ENCODE measurements at regions not wholly inside any gene's neighbourhood (a gene's known extent, or its start where the extent isn't known, plus 50 kb on each side); places are given as distances from the start of the nearest gene placed in this dataset.

GRCh38 chr6:72457738-72458137 is 164.1 kb upstream of the KCNQ5 start:
- H3K4me3 ChIP-seq (ENCODE audit: low read depth in 1 of 2, low read length in 2 of 2), result no peak overlapping the region
- H3K36me3 ChIP-seq (ENCODE audit: insufficient read depth, low read length), result no peaks in the 10 kb centered on the region
- H3K9me3 ChIP-seq (ENCODE audit: insufficient read depth, low read length, severe bottlenecking), result no peaks in the 10 kb centered on the region
- H3K4me2 ChIP-seq (ENCODE audit: insufficient read depth, low read length), result no peak overlapping the region
- ATAC-seq (ENCODE audit: insufficient read depth, low read depth), result no peak
- no peak overlapping the region for H3K9ac ChIP-seq (ENCODE audit: low read depth, low read length)
- no peaks in the 10 kb centered on the region for H3K79me2 ChIP-seq (ENCODE audit: insufficient read depth, low read length)
- no peak overlapping the region for H2AFZ ChIP-seq (ENCODE audit: low read depth, low read length)
- H3K27me3 ChIP-seq (ENCODE audit: insufficient read depth, low read length, poor library complexity), result peaks cover 3% of the 10 kb centered on the region
- H3K27ac ChIP-seq (ENCODE audit: low read length), result no peak overlapping the region
- no peaks in the 10 kb centered on the region for H3K4me1 ChIP-seq (ENCODE audit: insufficient read depth, low read length)
- DNase-seq, result no peak
- TF ChIP-seq CTCF (IDR thresholded peaks at IDR 0.05; ENCODE audit: borderline replicate concordance, extremely low read depth, low read length, poor library complexity, severe bottlenecking) (no peak), EZH2 (IDR thresholded peaks at IDR 0.05; ENCODE audit: borderline replicate concordance, low read depth, low read length, severe bottlenecking) (no peak)
- H4K20me1 ChIP-seq (ENCODE audit: insufficient read depth, low read length), result no peaks in the 10 kb centered on the region

GRCh38 chr6:72458521-72458920 is 163.3 kb upstream of the KCNQ5 start:
- Histone ChIP-seq H3K27ac (ENCODE audit: low read length) (no peak overlapping the region), H3K27me3 (ENCODE audit: insufficient read depth, low read length, poor library complexity) (peaks cover 3% of the 10 kb centered on the region), H3K4me3 (ENCODE audit: low read depth in 1 of 2, low read length in 2 of 2) (no peak overlapping the region), H3K4me1 (ENCODE audit: insufficient read depth, low read length) (no peaks in the 10 kb centered on the region), H3K4me2 (ENCODE audit: insufficient read depth, low read length) (no peak overlapping the region), H3K9ac (ENCODE audit: low read depth, low read length) (no peak overlapping the region), H2AFZ (ENCODE audit: low read depth, low read length) (no peak overlapping the region), H3K36me3 (ENCODE audit: insufficient read depth, low read length) (no peaks in the 10 kb centered on the region), H3K9me3 (ENCODE audit: insufficient read depth, low read length, severe bottlenecking) (no peaks in the 10 kb centered on the region), H3K79me2 (ENCODE audit: insufficient read depth, low read length) (no peaks in the 10 kb centered on the region), H4K20me1 (ENCODE audit: insufficient read depth, low read length) (no peaks in the 10 kb centered on the region)
- DNase-seq, result no peak
- no peak for ATAC-seq (ENCODE audit: insufficient read depth, low read depth)
- TF ChIP-seq CTCF (IDR thresholded peaks at IDR 0.05; ENCODE audit: borderline replicate concordance, extremely low read depth, low read length, poor library complexity, severe bottlenecking) (no peak), EZH2 (IDR thresholded peaks at IDR 0.05; ENCODE audit: borderline replicate concordance, low read depth, low read length, severe bottlenecking) (no peak)

- Histone ChIP-seq H3K9me3 (ENCODE audit: insufficient read depth, low read length, severe bottlenecking) (no peaks in the 10 kb centered on the region), H2AFZ (ENCODE audit: low read depth, low read length) (no peak overlapping the region), H3K79me2 (ENCODE audit: insufficient read depth, low read length) (no peaks in the 10 kb centered on the region), H3K9ac (ENCODE audit: low read depth, low read length) (no peak overlapping the region), H3K4me2 (ENCODE audit: insufficient read depth, low read length) (no peak overlapping the region), H3K27me3 (ENCODE audit: insufficient read depth, low read length, poor library complexity) (peaks cover 3% of the 10 kb centered on the region), H3K27ac (ENCODE audit: low read length) (no peak overlapping the region), H3K4me3 (ENCODE audit: low read depth in 1 of 2, low read length in 2 of 2) (no peak overlapping the region), H4K20me1 (ENCODE audit: insufficient read depth, low read length) (no peaks in the 10 kb centered on the region), H3K36me3 (ENCODE audit: insufficient read depth, low read length) (no peaks in the 10 kb centered on the region), H3K4me1 (ENCODE audit: insufficient read depth, low read length) (no peaks in the 10 kb centered on the region)
- ATAC-seq (ENCODE audit: insufficient read depth, low read depth), result no peak
- TF ChIP-seq EZH2 (IDR thresholded peaks at IDR 0.05; ENCODE audit: borderline replicate concordance, low read depth, low read length, severe bottlenecking), result no peak
- no peak for TF ChIP-seq CTCF (IDR thresholded peaks at IDR 0.05; ENCODE audit: borderline replicate concordance, extremely low read depth, low read length, poor library complexity, severe bottlenecking)
- no peak for DNase-seq
These were observed 160.7 kb upstream of the KCNQ5 start for GRCh38 chr6:72461144-72461543.

- no peak overlapping the region for H3K4me2 ChIP-seq (ENCODE audit: insufficient read depth, low read length)
- no peak overlapping the region for H2AFZ ChIP-seq (ENCODE audit: low read depth, low read length)
- H3K4me3 ChIP-seq (ENCODE audit: low read depth in 1 of 2, low read length in 2 of 2), result no peak overlapping the region
- DNase-seq (no peak), ATAC-seq (ENCODE audit: insufficient read depth, low read depth) (no peak)
- no peak overlapping the region for H3K27ac ChIP-seq (ENCODE audit: low read length)
- H3K79me2 ChIP-seq (ENCODE audit: insufficient read depth, low read length), result no peaks in the 10 kb centered on the region
- H3K27me3 ChIP-seq (ENCODE audit: insufficient read depth, low read length, poor library complexity), result peaks cover 3% of the 10 kb centered on the region
- no peaks in the 10 kb centered on the region for H4K20me1 ChIP-seq (ENCODE audit: insufficient read depth, low read length)
- H3K9ac ChIP-seq (ENCODE audit: low read depth, low read length), result no peak overlapping the region
- no peak for TF ChIP-seq CTCF (IDR thresholded peaks at IDR 0.05; ENCODE audit: borderline replicate concordance, extremely low read depth, low read length, poor library complexity, severe bottlenecking)
- no peak for TF ChIP-seq EZH2 (IDR thresholded peaks at IDR 0.05; ENCODE audit: borderline replicate concordance, low read depth, low read length, severe bottlenecking)
- H3K4me1 ChIP-seq (ENCODE audit: insufficient read depth, low read length), result no peaks in the 10 kb centered on the region
- no peaks in the 10 kb centered on the region for H3K9me3 ChIP-seq (ENCODE audit: insufficient read depth, low read length, severe bottlenecking)
- H3K36me3 ChIP-seq (ENCODE audit: insufficient read depth, low read length), result no peaks in the 10 kb centered on the region
These were observed 157.6 kb upstream of the KCNQ5 start for GRCh38 chr6:72464246-72464645.
